SK-N-SH treated with all-trans-retinoic acid at 6 μM for 48 hours (cell line): ENCODE measurements at regions not wholly inside any gene's neighbourhood (a gene's known extent, or its start where the extent isn't known, plus 50 kb on each side); places are given as distances from the start of the nearest gene placed in this dataset.

Experiments
- ARNTL ChIP-seq: fragments of 450-650 bp; formaldehyde crosslinking; IDR thresholded peaks from 2 replicates; pipeline ENCODE4 v1.5.0; 2020; ENCODE audit warnings: low read depth, mild to moderate bottlenecking, moderate library complexity, borderline replicate concordance
- BACH2 ChIP-seq: fragments of 250-450 bp; sonication (Bioruptor Pico); IDR thresholded peaks from 2 replicates; pipeline ENCODE4 v1.9.0; 2021; ENCODE audit warnings: mild to moderate bottlenecking, borderline replicate concordance
- GLIS3 ChIP-seq: fragments of 250-450 bp; sonication (Bioruptor Pico); IDR thresholded peaks from 2 replicates; pipeline ENCODE4 v1.5.0; 2020; ENCODE audit warnings: mild to moderate bottlenecking, moderate library complexity
- PATZ1 ChIP-seq: fragments of 250-450 bp; sonication (Bioruptor Pico); IDR thresholded peaks from 2 replicates; pipeline ENCODE4 v1.8.0; 2020; ENCODE audit warnings: mild to moderate bottlenecking, moderate library complexity, borderline replicate concordance
- POU6F1 ChIP-seq: fragments of 250-450 bp; sonication (Bioruptor Pico); IDR thresholded peaks from 2 replicates; pipeline ENCODE4 v1.8.0; 2021; ENCODE audit warnings: low read depth, mild to moderate bottlenecking, moderate library complexity, borderline replicate concordance
- ZC3H10 ChIP-seq: fragments of 250-450 bp; sonication (Bioruptor Pico); IDR thresholded peaks from 2 replicates; pipeline ENCODE4 v1.5.1; 2021; ENCODE audit warnings: mild to moderate bottlenecking, moderate library complexity

- no peak for TF ChIP-seq BACH2 (CRISPR knock-in tag)
- no peak for TF ChIP-seq POU6F1 (CRISPR knock-in tag)
- TF ChIP-seq PATZ1 = no peak
- TF ChIP-seq ARNTL (CRISPR knock-in tag) = no peak
- TF ChIP-seq GLIS3 (CRISPR knock-in tag) = no peak
- TF ChIP-seq ZC3H10 (CRISPR knock-in tag) = no peak
These were observed 50.6 kb upstream of the RAB4A start for GRCh38 chr1:229220163-229220846.
